ENCODE measurements at regions not wholly inside any gene's neighbourhood (a gene's known extent, or its start where the extent isn't known, plus 50 kb on each side); places are given as distances from the start of the nearest gene placed in this dataset.
A peak's percentile ranks its signal among the peaks of the same experiment; 100 is the strongest.

DNA sequence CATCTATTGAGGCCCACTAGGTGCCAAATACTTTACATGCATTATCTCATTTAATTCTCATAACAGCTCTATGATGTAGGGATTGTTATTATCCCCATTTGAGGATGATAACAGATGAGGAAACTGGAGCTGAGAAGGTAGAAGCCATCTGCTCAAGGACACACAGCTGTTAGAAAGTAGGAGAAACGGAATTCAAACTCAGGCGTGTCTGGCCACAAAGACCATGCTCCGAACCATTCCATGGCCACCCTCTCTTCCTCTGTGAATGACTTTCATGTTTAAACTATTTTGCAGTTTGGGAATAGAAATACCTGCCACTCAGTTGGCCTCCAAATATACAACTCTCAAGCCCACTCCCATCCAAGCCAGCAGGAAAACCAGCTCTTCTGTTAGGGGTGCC is 87.6 kb upstream of the ANKRD55 start:
- DNase-seq (ENCODE audit: low spot score) = no peak

DNA sequence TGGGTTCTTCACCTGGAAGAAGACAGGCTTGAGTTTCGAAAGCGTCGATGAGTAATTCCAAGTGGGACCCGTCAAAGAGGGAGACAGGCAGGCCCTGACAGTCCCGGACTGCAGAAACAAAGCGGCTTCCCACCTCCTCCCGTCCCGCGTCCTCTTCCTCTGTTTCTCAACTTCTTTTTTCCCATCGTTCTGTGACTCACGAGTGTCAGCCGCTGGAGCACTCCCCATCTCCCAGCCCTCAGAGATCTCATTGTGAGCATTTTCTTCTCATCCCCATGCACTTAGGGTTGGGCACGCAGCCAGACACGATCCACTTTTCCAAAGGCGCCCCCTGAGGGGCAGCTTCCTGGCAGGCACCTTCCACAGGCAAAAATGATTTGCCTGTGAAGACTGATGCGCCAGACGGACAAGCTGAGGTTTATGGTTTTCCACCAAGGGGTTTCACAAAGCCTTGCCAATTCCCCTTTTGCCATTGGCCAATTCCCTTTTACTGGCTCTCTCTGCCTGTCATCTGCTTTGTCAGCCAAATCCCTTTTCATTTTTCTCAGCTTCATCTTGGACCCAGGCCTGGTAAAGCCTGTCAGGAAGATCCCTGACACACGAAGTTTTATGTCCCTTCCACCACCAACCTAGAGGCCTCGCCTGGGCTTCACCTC is 86.5 kb upstream of the ANKRD55 start:
- no peak for DNase-seq (ENCODE audit: low spot score)

DNA sequence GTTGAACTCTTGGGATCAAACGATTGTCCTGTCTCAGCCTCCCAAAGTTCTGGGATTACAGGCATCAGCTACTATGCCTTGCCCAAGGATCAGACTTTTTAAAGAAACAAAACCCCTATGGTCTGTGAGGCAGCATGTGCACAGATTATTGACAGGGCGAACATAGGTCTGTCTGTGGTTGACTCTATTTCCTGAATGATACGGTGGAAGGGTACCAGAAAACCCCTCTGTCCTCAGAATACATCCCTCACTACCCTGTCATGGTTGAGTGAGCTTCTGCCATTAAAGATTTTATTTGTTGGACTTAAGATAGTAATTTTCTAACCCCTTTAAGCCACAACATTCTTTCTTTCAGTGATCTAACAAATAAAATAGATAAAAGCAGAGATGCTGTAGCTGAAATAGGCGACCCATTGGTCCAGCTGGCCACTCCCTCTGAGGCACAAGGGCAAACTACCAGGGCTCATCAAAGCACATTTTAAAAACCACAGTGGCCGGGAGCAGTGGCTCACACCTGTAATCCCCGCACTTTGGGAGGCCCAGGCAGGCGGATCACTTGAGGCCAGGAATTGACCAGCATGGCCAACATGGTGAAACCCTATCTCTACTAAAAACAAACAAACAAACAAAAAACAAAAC is 84.9 kb upstream of the ANKRD55 start:
- no peak for DNase-seq (ENCODE audit: low spot score)

DNA sequence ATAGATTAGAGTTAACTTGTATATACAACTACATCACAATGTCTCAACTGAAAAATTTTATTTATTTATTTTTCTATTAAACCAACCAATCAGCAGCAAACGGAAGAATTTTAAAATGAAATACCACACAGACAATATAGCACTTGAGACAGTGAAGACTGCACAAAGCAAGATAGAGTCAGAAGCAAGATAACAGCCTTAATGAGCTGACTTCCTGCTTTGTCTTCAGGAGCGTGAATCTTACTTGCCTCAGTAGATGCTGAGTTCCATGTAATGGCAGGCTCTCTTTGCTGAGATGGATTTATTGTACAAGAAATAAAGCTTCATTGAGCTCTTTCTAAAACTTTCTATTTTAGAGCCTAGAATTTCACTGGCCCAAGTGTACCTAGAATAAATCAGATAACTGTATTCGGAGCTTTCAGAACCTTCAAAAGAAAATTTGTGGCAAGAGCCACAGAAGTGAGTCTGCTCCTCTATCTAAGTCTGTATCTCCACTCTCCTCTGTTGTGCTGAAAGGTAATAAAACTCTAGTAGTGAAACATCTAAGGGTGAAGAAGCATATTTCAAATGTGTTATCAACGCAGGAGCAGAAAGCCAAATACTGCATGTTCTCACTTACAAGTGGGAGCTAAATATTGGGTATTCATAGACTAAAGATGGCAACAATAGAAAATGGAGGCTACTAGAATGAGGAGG is 83.3 kb upstream of the ANKRD55 start:
- no peak for DNase-seq (ENCODE audit: low spot score)

DNA sequence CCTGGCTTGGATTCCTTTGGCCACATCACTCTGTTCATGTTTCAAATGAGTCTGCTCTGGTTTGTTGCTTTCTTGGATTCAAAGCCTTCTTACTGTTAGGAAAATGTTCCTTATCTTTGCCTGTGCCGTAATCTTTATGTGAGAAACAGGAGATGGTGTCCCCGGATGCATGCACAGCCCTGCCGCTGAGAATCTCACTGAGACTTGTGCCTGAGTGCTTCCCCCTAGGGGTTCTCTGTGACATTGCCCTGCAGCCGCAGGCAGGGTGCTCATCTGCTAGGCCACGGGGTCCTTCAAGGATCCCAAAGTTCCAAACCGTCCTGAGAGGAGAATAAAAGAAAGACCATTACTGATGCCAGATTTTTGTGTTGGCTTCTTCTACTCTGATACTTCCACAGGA is 81.4 kb upstream of the ANKRD55 start:
- peak; percentile 51 for DNase-seq (ENCODE audit: low spot score)

DNA sequence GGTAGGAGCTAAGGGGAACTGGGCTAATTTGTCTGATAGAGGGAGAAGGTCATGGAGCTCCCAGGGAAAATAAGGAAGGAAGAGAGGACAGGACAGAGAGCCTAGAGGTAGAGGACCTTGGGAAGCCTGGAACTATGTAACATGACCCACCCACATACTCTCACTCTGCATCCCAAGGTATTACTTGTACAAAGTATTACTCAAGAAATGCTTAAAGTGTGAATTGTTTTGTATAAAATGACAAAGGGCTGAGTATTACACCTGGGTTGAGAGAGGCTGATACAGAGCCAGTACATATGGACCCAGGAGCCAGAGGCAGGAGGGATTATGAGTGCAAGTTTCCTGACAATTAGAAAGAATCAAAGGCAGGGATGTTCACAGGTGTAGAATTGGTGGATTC is 80.5 kb upstream of the ANKRD55 start:
- no peak for DNase-seq (ENCODE audit: low spot score)

DNA sequence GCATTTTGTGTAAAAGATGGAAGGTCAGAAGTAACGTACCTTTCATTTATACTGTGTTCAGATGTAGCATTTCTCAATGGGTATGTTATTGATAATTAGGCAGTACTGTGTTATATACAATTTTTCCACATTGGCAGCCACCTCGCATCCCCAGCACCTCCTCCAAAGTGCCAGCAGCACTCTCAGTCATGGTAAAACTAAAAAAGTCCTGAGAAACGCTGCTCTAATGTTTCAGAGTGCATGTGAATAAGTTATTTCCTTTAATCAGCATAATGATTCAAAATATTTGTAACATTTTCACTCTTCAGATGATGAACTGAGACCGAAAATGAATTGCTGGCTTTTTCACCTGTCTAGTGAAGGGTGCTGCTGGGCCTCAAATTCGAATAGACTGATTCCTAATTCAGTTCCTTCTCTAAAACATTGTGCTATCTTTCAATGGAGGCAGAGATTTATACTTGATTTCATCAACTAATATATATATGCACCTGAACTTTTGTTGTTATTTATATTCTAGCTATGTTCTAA is 79.9 kb upstream of the ANKRD55 start:
- DNase-seq (ENCODE audit: low spot score) = no peak

DNA sequence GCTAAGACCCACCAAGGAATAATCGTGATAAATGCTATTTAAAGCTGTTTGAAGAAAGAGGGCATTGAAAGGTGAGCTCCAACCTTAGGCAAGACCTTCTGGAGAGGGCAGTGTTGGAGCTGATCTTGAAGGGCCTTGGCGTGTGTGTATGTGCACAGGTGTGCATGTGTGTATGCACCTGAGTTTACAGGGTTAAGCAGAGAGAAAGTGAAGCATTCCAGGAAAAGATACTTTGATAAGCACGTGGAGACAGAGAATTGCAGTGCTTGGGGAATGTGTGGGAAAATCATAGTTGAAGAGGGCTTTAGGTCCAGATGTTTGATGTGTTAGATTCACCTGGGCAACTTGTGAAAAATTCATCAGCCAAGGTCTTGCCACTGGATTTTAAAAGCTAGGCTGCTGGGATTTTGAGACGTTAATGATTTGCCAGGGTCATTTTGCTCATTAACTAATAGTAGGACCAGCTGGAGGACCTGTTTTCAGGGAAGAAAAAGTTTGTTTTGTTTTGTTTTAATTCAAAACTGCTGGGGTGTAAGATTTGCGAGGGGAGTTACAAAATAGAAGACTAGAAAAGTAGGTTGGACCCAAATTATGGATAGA is 78.3 kb upstream of the ANKRD55 start:
- no peak for DNase-seq (ENCODE audit: low spot score)

DNA sequence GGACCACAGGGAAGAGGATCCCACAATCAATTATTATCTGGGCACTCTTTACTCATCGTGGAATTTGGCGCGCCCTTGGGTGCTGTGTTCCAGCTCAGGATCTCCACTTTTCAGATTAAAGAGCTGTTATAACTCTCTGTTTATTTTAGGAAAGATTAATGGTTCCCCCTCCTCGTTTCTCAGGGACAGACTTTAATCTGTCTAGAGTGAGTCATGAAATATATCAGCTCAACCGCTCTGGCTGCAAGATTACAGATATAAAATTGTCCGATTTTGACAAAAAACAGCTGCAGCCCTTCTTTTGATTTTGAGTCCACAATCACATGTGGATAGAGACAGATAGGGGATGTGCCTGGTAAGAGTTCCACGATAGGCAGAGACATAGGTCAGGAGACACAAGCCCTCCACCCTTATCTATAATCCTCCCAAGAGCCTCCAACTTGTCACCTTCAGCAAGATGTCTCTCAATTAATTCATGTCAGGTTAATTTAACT is 77.6 kb upstream of the ANKRD55 start:
- no peak for DNase-seq (ENCODE audit: low spot score)

DNA sequence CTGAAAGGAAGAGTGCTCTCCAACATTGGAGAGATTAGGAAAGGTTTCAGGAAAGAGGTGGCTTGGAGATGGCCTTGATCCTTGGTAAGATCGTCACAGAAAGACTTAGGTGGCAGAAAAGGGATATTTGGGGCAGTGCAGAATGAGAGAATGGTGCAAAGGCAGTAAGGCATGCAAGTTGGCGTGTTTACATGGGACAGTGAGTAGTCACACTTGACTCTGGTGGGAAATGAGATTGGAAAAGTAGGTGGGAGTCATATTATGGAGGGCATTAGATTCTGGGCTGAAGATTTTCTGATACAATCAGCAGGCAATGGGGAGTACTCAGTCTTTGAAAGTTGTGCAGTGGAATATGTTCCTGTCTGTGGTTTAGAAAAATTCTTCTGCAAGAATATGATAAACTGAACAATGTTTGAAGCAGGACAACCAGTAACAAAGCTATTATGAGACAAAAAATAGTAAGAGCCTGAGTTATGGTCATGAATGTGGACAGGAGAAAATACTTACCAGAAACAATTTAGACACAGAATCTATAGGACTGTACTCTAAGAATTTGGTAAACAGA is 76.2 kb upstream of the ANKRD55 start:
- DNase-seq (ENCODE audit: low spot score) = no peak

DNA sequence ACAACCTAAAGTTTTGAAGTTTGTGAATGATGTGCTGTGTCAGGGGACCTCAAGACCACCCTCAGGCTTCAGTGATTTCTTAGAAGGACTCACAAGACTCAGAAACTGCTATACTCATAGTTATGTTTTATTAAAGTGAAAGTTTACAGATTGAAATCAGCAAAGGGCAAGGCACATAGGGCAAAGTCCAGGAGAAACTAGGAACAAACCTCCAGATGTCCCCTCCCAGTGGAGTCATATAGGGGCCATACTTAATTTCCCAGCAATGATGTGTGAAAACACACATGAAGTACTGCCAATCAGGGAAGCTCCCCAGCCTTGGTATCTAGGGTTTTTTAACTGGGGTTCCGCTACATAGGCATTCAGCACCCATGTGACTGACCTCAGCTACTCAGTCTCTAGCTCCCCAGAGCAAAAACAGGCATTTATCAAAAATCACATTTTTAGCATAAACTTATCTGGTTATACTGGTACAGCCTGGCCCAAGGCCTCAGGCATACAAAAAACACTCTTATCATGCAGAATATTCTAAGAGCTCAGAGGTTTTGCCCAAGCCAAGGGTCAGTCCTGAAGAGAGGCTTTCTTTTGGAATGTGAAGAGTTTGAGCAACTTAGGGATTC is 74.7 kb upstream of the ANKRD55 start:
- DNase-seq (ENCODE audit: low spot score) = no peak

DNA sequence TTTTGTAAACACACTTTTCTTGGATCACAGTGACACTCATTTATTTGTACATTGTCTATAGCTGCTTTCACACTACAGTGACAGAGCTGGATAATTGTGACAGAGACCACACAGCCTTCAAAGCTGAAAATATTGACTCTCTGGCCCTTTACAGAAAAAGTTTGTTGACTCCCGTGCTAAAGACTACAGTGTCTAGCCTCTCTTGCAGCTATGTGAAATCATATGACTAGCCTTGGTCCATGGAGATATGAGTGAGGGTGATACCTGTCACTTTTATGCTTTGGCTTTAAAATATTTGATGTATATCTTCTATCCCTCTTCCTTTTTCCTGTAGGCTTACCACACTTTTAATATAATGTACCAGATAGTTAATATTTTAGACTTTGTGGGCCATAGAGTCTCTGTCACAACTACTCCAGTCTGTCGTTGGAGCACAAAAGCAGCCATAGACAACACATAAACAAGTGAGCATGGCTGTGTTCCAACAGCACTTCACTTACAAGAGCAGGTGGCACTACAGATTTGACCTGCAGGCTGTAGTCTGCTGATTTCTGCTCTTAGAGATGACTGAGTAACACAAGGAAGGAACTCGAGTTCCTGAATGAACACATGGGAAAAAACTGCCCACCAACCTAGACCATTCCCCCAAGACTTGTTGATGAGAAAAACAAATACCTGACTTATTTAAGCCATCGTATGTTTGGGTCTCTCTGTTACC is 73.5 kb upstream of the ANKRD55 start:
- DNase-seq (ENCODE audit: low spot score) = no peak

DNA sequence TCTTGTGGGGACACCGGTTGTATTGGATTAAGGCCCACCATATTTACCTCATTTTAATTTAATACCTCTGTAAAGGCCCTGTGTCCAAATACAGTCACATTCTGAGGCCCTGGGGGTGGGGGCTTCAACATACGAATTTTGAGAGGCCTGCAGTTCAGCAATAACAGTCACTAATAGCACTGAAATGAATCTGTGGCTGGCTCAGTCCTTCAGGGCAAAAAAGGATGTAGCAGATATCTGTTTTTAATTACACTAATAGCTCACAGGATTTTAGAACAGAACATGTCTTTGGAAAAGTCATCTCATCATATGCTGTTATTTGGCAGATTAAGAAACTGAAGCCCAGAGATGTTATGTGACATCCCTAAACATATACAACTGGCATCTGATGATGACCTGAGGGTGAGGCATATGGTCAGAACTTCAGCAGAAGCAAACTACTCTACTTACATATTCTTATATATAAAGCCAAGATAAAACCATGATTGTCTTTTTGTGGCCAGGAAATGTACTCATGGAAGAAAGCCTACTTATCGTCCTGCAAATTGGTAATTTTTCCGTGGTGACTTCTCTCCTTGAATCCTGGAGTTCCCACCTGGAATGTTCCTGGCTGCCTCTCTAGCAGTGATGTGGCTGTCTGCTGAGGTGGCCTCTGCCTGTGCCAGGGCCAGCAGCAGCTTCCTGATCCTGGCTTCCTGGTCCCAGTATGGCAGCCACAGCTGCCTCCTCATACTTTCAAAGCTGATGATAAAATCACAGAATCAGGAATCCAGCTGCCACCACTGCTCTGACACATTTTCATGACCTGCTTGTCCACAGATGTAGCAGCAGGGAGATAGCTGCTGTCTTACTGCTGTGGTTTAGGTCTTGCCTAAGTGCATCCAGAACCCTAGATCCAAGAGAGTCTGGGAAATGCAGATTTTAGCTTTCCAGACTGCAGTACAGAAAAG is 72.1 kb upstream of the ANKRD55 start:
- DNase-seq (ENCODE audit: low spot score) = no peak

DNA sequence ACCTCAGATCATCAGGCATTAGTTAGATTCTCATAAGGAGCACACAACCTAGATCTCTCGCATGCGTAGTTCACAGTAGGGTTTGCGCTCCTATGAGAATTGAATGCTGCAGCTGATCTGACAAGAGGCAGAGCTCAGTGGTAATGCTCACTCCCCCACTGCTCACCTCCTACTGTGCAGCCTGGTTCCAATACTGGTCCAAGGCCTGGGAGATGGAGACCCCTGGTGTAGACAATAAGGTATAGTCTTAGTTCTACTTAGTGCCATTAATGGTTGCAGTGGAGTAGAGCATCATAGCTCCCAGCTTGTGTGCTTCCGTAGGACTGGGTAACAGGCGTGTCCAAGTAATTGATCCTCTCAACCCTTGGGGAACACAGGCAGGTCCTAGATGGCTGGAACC is 70.4 kb upstream of the ANKRD55 start:
- DNase-seq (ENCODE audit: low spot score) = no peak

DNA sequence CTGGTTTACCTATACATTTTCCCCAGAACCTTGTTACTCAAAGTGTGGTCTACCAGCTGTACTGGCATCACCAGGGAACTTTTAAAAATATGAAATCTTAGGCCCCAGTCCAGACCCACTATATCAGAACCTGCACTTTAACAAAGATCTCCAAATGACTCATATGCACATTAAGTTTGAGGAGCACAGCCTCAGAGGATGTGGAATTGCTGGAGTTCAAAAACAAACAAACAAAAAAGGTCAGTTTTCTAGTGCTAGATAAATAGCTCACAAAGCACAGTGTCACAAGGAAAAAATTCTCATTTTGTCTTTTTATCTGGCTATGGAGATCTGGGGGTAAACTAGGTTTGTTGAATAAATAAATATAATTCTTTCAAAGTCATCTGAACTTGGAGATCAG is 68.9 kb upstream of the ANKRD55 start:
- no peak for DNase-seq (ENCODE audit: low spot score)

DNA sequence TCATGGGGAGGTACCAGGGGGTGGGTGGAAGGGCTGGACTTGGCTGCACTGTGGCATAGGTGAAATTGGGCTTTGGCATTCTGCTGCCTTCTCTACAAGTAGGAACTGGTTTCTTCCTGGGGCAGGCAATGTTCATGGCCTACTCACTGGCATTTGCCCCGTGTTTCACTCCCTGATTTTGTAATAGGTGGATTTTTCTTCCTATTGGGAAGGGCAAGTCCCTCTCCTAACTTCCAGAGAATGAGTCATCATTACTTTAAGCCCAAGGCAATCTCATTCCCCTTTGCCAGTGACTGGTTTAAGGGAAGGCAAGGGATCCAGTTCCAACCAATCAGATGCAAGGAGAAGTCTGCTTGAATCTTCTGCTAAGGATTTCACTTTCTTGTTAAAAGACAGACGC is 67.9 kb upstream of the ANKRD55 start:
- no peak for DNase-seq (ENCODE audit: low spot score)

DNA sequence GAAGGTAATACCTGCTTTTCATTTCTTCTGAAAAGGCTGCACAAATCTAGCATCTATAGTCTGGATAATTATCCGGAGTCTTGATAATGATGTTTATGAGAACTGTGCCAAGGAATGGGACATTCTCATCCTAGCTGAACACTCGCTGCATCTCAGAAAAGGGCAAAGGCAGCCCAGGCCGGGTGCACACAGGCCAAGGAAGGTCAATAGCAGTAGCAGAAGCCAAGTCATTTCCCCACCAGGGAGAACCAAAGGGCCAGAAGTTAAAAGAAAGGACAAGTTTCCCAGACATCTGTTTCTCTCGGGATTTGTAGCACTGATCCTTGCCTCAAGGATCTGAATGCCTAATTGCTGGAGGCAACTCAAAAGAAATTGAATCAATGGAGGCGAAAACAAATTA is 66.1 kb upstream of the ANKRD55 start:
- DNase-seq (ENCODE audit: low spot score) = no peak

DNA sequence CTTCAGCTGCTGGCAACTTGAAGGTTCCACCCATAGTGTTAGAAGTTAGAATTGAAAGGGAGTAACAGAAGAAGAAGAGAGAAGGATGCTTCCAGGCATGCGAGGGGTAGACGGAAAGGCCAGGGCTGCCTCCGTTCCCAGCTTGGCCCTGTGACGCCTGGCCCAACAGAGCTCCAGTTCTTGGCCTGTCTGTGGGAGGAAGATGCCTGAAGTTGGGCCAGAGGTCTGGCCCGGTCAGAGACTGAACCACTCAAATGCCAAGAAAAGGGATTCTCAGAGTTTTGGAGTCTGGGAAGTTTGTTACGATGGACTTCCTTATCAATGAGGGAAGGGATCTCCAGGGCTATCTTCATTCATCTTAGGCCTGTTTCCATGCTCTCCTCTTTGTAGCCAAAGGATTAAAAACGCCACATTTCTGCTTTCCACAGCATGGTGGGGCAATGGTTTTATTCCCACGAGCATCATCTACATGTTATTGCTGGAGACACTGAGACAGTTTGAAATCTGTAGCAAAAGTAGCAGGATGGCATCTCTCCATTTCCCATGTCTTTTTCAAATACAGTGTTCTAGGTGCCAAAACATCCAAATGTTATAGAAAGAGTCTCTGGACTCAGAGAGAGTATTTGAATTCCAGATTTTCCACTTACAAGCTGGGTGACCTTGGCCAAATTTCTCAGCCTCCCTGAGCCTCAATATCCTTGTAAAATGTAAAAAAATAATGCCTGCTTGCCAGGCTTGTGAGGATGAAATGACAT is 65.4 kb upstream of the ANKRD55 start:
- no peak for DNase-seq (ENCODE audit: low spot score)

DNA sequence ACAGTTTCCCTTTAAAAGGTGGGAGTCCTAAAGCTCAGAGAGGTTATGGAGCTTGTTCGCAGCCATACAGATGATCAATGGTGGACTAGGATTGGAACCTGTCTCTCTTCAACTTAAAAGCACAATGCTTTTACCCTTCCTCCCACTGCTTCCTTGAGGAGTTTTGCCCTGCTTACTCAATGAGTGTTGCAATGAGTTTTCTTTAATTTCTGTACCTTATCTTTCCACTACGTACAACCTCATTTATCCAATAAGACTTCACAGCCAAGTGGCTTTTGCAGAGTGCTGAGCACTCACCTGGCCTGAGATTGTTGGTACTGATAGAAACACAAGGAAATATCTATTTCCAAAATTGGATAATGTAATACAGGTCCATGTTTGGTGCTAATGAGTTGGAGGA is 64.7 kb upstream of the ANKRD55 start:
- no peak for DNase-seq (ENCODE audit: low spot score)
